Cerebellar nuclear complex (tissue), 1 donor: ENCODE measurements at regions not wholly inside any gene's neighbourhood (a gene's known extent, or its start where the extent isn't known, plus 50 kb on each side); places are given as distances from the start of the nearest gene placed in this dataset.

Experiments
- DNase-seq, 2 experiments: peaks; one replicate each; lab custom pipeline; 2025; lab: John Stamatoyannopoulos, UW

DNA sequence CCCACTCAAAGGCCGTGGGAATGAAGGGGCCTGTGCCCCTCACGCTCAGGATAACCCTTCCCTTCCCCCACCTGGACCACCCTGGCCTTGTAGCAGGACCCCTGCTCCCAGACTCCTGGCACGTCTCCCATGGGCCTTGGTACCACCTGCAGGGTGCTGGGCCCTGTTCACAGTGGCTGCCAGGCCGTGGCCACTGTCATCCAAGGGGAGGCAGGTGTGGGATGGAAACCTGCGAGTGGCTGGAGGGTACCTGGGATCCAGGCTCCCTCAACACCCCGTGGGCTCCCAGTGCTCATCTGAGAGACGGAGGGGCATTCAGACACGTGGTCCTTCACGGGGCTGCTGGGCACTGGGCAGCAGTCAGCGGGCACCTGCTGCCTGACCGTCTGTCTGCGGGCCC is 75.6 kb upstream of the CIBAR2 start:
- no peak for DNase-seq

DNA sequence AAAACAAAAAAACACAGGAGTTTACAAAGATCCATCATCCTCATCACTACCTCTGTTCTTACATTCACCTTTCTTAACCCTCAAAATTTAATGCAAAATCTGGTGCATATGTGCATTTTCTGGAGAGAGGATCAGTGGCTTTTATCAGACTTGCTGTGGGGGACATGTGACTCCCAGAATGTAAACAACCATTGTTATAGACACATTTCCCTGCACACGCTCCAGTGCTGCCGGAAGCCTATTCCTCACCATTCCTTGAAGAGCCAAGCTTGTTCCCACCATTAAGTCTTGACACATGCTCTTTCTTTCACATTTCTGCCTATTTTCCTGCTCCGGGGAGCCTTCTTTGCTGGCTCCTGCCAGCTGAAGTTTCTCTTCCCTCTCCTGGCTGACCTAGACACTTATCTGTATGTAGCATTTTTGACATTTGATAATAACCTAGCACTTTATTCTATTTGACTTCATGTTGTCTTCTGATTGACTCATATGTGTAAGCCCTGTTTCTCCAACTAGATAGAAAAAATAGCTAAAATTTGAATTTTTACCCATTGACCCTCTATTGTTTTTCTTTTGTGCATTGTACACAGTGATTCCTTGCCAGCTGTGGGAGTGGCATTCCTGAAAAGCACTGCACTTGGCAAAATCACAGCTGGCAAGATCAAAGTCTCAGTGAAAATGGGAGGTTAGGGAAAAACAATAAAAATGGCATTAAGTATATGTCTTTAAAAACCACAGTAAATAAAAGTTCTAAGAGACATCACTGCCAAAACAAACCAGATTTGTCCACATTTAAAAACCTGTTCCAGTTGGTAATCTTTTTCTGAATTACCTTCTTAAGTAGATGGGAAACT is 76.8 kb upstream of the CIBAR2 start:
- DNase-seq, result no peak

DNA sequence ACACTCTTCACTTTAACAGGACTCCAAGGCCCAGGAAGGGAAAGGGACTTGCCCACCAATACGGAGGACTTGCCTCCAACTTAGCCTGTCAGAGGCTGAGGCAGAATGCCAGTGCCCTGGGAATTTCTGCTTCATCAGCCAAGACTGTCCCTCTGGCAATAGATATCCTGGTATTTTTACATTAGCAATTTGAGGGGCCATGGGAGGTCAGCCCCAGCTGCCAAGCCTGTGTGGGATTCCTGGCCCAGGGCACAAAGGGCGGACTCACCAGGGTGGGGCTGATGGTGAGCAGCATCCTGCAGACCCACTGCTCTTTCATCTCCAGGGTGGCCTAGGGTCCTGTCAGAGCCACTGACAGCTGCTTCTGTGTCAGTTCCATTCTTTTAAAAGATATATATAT is 78.3 kb upstream of the CIBAR2 start:
- no peak for DNase-seq

DNA sequence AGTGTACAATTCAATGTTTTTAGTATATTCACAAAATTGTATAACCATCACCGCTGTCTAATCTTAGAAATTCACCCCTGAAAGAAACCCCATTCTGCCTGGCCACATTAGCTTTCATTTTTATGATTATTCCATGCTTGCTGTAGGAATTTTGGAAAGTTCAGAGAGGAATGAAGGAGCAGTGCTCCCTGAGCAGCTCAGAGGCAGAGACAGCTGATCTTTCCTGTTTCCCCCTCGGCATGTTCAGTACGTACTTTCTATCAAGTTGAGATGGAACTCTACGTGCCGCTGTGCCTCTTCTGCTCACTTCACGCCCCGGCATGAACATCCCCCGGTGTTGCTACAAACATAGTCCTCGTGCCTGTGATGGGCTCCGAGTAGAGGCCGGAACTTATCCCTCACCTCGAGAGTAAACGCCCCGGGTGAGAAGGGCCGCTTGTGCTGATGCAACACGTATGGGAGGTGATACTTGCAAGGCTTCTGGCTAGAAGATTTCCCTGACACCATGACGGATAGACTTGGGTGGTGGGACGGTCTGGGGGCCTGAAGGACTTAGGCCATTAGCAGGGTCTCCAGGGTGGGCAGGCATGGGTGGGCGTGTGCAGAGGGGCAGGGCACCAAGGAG is 79.2 kb upstream of the CIBAR2 start:
- no peak for DNase-seq

DNA sequence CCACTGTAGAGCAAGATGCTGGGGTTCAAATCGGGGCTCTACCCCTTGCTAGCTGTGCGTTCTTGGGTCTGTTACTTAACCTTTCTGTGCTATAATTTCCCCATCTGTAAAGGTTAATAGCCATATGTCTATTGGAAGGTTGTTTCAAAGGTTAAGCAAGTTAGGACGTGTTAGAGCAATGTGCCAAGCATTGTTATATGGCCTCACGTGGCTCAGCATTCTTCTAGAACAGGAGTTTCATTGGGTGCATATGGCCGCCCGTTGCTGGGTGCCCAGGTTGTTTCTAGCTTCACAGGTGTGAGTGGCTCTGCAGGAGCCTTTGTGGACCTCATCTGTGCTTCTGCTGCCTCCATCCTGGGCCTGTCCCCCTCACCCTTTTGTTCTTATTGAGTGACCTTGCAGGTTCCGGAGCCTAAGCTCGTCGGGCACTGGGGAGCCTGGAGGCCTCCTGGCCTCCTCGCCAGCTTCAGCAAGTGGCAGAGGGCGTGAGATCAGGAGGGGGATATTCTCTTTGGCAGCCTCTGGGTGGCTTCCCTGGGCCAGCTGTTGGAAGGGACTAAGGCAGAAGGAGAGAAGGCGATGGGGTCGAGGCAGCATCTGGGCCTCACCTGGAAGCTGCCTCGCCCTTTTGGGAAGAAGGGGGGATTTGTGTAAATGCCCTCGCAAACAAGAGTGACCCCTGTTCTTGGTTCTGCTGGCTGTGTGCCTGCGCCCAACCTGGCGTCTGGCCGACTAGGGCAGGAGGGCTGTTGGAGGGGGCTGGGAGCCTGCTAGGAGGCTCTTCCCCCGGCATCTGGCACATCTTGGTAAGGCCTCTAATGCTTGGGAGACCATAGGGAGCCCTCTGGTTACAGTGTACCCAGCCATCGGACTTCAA is 80.2 kb upstream of the CIBAR2 start:
- DNase-seq, result no peak

DNA sequence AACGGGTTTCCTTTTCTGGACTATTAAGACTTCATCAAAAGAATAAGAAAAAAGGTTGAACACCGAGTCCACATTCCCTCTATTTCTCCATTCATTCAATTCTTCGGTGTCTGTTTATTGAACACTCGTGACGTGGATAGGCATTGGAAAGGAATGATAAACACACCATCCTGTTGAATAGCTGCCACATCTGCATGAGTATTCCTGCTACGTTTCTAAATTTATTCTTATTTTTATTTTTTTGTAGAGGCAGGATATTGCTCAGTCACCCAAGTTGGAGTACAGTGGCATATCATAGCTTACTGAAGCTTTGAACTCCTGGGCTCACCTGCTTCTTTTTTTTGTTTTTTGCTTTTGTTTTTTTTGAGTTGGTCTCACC is 80.8 kb upstream of the CIBAR2 start:
- DNase-seq, result no peak

DNA sequence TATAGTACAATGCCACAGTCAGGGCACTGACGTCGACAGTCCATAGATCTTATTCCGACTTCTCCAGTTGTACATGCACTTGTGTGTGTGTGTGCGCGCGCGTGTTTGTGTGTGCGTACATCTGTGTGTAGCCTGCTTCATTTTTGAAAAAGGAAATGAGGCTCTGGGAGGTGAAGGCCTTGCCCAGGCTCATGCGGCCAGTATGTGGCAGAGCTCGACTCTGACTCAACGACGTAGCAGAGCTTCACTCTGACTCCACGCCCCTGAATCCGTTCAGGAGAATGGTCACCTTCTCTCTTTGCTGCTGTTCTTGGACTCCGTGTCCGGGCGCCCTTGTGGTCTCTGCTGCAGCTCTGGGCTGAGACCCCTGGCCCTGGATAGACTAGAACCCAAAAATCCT is 81.6 kb upstream of the CIBAR2 start:
- DNase-seq, result no peak

DNA sequence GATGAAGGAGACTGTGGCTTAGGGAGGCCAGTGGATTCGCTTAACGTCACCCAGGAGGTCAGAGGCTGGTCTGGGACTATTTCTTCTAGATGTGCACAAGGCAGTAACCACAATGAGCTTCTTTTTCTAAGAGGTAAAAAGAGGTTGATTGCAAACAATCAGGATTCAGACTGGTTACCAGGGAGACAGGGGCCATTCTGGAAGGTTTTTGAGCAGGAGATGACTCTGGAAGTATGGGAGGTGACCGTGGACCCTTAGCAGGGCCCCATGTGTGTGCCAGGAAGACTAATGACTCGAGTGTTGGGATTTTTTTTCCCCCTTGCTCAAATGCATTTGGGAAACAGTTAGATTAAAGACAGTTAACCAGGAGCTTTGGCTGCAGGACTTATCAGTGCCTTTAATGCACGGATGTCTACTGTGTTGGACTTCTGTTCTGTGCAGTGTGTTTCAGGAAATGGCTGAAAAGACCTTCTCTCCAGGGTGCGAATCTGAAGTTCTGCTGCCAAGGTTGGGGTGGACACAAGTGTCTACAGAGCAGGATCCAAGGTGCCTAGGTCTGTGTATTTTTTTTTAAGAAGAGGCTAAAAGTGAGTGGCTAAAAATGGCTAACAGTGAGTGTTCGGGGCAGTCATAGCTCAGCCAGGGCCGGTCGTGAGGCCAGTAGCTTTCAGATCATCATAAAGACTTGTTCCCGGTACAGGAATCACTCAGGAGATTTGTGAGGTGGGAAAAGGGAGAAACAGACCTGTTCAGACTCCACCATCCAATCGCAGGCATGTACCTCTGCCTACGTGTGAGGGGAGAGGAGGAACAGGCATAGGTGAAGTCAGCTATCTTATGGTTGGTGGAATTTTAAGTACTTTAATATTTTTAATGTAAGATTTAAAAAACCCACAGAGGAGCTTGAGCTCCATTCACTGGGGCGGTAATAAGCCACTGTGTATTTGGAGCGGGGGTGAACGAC is 82.3 kb upstream of the CIBAR2 start:
- no peak for DNase-seq

DNA sequence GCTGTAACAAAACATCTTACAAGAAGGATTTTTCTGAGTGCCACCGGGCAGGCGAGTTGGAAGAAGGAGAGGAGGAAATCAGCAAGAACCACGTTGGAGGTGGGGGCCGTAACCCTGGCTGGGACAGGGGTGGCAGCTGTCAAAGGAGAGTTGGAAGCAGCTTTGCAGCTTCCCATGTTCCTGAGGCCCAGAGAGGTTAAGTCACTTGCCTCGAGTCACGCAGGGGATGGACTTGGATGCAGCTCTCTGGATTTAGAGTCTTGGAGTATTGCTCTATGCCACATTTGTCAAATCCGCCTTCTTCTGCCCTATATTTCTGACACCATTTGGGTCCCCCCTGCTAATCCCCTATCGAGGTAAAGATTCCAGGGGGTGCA is 83.0 kb upstream of the CIBAR2 start:
- DNase-seq, result no peak

DNA sequence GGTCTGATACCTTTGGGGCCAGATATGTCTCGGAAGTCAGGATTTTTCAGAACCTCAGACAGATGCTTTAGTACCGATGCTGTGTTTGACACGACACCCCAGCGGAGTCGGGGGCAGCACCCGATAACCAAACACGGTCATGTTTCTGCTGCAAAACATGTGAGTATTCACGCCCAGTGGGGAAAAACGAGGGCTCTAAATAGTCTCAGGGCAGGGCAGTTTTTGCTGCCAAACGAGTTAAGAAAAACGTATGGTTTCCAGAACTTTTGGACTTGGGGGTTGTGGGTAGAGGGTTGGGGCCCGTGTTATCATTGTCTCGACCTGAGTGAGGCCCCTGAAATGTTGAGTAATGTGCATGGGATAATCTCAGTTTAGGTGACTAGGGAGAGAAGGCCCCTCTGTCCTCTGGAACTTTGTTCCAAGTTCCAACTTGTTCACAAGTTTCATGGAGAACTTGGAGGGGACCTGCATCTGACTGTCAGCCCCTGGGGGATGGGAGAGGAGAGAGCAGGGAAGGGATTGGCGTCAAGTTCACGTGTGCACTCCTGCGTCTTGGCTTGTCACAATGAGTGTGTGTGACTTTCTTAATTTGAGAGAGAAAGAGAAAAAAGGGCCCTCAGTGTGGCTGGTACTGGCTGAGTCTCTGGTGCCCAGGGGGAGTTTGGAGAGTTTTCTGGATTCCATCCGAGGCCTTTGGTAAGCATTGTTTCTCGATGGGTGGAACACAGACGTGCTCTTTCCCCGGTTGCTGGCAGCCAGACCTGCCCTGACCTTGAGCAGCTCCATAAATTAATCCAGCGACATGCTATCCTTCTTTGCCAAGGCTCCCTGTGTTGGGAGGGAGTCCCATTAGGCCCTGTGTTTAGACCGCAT is 83.9 kb upstream of the CIBAR2 start:
- no peak for DNase-seq

DNA sequence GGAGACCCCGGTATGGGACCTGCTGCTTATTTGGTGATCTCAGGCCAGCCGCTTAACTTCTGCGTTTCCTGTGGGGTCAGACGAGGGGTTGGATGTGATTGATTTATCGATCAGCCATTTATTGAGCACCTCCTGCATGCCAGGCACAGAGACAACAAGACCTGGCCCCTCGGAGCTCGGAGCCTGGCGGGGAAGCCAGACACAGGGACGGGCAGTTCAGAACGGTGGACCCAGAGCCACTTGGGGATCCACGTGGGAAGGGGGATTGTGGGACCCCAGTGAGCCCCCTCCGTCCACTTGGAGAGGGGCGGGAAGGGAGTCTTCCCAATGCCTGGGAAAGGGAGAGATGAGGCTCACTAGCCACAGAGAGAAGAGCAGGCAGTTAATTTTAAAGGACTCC is 84.7 kb upstream of the CIBAR2 start:
- no peak for DNase-seq

DNA sequence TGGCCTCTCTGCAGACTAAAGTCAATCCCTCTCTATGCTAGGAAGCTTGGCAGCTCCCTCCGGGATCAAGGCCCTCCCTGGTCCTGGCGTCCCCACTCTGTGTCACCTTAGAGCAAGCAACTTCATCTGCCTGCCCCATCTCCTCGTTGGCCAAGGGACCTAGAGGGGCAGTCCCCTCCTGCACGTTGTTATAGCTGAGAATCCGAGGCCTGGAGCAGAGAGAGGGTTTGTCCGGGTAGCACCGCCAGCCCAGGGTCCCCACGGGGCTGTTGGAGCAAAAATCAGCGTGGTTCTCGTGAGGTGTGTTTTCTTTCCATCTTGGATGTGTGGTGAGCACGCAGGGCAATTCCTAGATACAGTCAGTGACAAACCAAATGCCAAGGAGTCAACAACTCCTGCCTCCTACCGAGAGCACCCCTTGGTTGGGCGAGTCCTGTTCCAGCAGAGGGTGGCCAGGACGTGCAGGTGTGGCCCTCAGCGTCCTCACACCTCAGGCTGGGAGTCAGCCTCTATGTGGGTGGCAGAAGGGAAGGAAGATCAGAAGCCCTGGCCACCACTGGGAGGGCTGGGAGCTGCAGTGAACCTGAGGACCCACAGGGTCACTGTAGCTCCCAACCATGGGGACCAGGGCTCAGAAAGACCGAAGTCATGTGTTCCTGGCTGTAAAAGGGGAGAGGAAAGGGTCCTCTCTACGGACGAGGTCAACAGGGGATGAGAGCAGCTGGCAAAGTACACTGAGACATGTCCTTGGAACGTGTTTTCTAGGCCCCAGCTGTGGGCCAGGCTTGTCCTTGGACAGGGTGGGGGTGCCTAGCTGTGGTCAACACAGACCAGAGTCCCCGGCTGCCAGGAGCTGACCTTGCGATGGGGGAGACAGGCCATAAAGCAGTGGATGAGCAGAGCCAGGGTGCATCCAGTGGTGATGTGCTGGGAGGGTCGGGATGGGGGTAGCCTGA is 85.6 kb upstream of the CIBAR2 start:
- no peak for DNase-seq

DNA sequence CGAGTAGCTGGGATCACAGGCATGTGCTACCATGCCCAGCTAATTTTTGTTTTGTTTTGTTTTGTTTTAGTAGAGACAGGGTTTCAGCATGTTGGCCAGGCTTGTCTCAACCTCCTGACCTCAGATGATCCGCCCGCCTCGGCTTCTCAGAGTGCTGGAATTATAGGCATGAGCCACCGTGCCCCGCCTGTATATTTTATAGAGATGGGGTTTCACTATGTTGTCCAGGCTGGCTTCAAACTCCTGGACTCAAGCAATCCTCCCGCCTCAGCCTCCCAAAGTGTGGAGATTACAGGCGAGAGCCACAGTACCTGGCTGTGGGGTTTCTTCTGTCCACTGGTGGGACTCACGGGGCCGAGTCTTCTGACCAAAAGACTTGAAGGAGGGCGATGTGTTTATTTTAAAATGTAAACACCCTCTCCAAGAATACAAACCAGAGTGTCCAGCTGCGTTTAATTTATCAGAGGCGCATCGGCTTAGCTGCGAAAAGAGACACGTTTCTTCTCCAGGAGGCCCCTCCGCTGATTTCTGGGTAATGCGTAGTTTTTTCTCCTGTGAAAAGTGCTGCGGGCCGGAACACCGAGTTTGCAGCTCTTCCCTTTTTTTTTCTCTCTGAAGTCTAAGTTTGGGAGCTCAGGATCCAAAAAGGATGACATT is 86.9 kb upstream of the CIBAR2 start:
- DNase-seq, result no peak

DNA sequence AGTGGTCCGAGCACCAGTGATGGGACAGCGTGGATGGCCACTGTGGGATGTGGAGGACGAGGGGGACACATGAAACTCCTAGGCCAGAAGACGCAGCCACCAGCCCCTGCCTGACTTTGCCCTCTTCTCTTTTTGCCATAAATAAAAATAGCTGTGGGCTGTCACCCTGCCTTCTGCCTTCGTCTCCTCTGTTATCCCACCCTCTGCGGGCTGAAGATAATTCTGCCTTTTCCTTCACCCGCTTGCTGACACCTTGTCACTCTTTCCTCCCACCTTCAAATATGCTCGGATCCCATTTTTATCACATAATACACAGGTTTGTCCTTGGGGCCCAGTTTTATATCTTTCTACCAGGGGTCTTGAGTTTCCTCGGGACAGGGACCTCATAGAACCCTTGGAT is 87.6 kb upstream of the CIBAR2 start:
- DNase-seq, result no peak

DNA sequence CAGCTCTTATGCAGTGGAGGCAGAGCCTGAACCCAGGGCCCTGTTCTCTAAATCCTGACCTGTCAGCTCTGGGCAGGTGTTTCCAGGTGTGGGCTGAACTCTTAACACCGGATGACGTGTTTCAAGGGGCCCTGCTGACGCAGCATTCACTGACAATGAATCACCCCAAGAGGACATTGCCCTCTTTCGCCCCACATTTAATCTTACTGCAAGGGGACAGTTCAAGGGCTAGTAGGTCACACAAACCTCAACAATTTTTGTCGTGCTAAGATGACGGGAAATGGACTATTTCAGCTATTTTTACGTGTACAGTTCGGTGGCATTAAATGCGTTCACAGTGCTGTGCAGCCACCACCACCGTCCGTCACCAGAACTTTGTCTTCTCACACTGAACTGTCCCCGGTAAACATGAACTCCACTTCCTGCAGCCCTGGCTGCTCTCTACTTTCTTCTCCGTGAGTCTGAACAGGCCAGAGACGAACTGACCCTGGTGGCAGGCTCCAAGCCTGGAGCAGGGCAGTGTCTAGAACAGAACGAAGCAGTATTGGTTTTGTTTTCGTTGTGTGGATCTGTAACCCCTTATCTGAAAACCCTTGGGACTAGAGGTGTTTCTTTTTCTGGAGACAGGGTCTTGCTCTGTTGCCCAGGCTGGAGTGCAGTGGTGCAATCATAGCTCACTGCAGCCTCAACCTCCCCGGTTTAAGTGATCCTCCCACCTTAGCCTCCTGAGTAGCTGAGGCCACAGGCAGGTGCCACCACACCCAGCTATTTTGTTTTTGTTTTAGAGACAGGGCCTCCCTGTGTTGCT is 88.4 kb upstream of the CIBAR2 start:
- no peak for DNase-seq

DNA sequence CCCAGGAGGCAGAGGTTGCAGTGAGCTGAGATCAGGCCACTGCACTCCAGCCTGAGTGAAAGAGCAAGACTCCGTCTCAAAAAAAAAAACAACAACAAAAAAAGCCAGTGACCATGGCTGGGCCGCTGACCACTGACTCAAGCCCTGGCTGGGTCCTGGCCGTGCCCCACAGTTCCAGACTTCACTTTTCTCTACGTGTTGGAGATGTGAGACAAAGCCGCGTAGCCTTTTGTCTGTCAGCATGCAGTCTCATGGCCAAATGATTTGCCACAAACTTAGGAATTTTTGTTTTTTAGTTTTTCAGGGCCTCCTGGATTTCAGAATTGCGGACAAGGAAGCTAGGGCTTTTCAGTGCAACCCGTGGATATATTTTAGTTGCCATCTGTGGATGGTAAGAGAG is 89.3 kb upstream of the CIBAR2 start:
- DNase-seq, result no peak

DNA sequence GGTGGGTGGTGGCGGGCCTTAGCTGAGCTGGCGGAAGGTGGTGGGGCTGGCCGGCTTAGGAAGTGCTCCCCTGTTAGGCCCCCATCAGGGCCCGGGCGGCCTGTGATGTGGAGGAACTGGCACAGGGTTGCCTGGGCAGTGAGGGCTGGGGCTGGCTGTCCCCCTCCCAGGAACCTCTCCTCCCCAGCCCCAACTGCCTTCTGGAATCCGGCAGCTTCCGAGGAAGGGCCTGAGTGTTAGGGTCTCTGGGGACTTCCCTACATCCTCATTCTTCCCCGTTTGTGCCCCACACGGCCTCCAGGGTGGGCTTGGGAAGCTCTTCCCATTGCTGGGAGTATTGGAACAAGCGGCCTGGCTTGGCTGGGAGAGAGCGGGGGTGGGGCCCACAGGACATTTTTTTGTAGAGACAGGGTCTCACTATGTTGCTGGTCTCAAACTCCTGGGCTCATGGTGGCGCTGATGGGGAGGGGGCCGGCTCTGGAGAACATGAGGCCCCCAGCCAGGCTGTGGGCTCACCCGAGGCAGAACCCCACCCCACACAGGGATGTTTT is 89.9 kb upstream of the CIBAR2 start:
- DNase-seq, result no peak
